CMK (cell line): ENCODE measurements at regions not wholly inside any gene's neighbourhood (a gene's known extent, or its start where the extent isn't known, plus 50 kb on each side); places are given as distances from the start of the nearest gene placed in this dataset.

Experiments used
- DNase-seq: peaks from one replicate; pipeline ENCODE4 v3.0.0-alpha.2; 2010; ENCODE audit warnings: low read depth

GRCh38 chr22:48270731-48271130 lies 1508.3 kb downstream of the TBC1D22A start:
- DNase-seq: no peak

GRCh38 chr22:48268771-48269552 lies 1506.5 kb downstream of the TBC1D22A start:
- no peak for DNase-seq

- DNase-seq: no peak
Measured at GRCh38 chr22:48268293-48268692, 1505.8 kb downstream of the TBC1D22A start.

- DNase-seq: no peak
Measured at GRCh38 chr22:48267681-48268080, 1505.2 kb downstream of the TBC1D22A start.

GRCh38 chr22:48265000-48265625 lies 1502.7 kb downstream of the TBC1D22A start:
- DNase-seq: no peak

- no peak for DNase-seq
Measured at GRCh38 chr22:48264586-48264985, 1502.1 kb downstream of the TBC1D22A start.

- no peak for DNase-seq
Measured at GRCh38 chr22:48263791-48264351, 1501.4 kb downstream of the TBC1D22A start.

GRCh38 chr22:48263431-48263765 lies 1500.9 kb downstream of the TBC1D22A start:
- DNase-seq: no peak

- DNase-seq: no peak
Measured at GRCh38 chr22:48262596-48263430, 1500.4 kb downstream of the TBC1D22A start.

- no peak for DNase-seq
Measured at GRCh38 chr22:48261706-48262105, 1499.3 kb downstream of the TBC1D22A start.

GRCh38 chr22:48261048-48261621 lies 1498.7 kb downstream of the TBC1D22A start:
- no peak for DNase-seq

GRCh38 chr22:48259991-48260670 lies 1497.7 kb downstream of the TBC1D22A start:
- no peak for DNase-seq

GRCh38 chr22:48258811-48259210 lies 1496.4 kb downstream of the TBC1D22A start:
- no peak for DNase-seq

- no peak for DNase-seq
Measured at GRCh38 chr22:48258064-48258701, 1495.7 kb downstream of the TBC1D22A start.

GRCh38 chr22:48257685-48258055 lies 1495.2 kb downstream of the TBC1D22A start:
- no peak for DNase-seq

- no peak for DNase-seq
Measured at GRCh38 chr22:48256776-48257684, 1494.6 kb downstream of the TBC1D22A start.

GRCh38 chr22:48256041-48256739 lies 1493.7 kb downstream of the TBC1D22A start:
- no peak for DNase-seq

- DNase-seq: no peak
Measured at GRCh38 chr22:48254311-48254873, 1491.9 kb downstream of the TBC1D22A start.

GRCh38 chr22:48253573-48253972 lies 1491.1 kb downstream of the TBC1D22A start:
- DNase-seq: no peak
